RWPE2 (cell line): ENCODE measurements at regions not wholly inside any gene's neighbourhood (a gene's known extent, or its start where the extent isn't known, plus 50 kb on each side); places are given as distances from the start of the nearest gene placed in this dataset.

Experiments
- ATAC-seq: fragments of 200-7000 bp; cut with Tn5 transposase; 3 replicates; pipeline ENCODE4 v1.9.1; 2021; ENCODE audit warnings: low read depth
- DNase-seq: peaks from one replicate; pipeline ENCODE4 v3.0.0-alpha.2; 2020; ENCODE audit warnings: low spot score
- H3K27ac ChIP-seq: fragments of 450-650 bp; 2 replicates; pipeline ENCODE4 v1.5.1; 2017; ENCODE audit warnings: mild to moderate bottlenecking; ENCODE audit not compliant: poor library complexity, severe bottlenecking
- H3K27me3 ChIP-seq: fragments of 250-450 bp; sonication (Bioruptor Pico); 2 replicates; pipeline ENCODE4 v1.5.1; 2021; ENCODE audit warnings: mild to moderate bottlenecking, moderate library complexity; ENCODE audit not compliant: insufficient read depth, poor library complexity, severe bottlenecking
- H3K36me3 ChIP-seq: fragments of 250-450 bp; sonication (Bioruptor Pico); 2 replicates; pipeline ENCODE4 v1.5.1; 2020; ENCODE audit warnings: low read depth, mild to moderate bottlenecking, moderate library complexity
- H3K4me1 ChIP-seq: fragments of 250-450 bp; sonication (Bioruptor Pico); 2 replicates; pipeline ENCODE4 v1.5.1; 2021; ENCODE audit warnings: mild to moderate bottlenecking, moderate library complexity; ENCODE audit not compliant: insufficient read depth, poor library complexity, severe bottlenecking
- H3K4me3 ChIP-seq: fragments of 250-450 bp; sonication (Bioruptor Pico); 2 replicates; pipeline ENCODE4 v1.5.1; 2021; ENCODE audit warnings: mild to moderate bottlenecking, moderate library complexity; ENCODE audit not compliant: severe bottlenecking
- H3K9me3 ChIP-seq: fragments of 250-450 bp; sonication (Bioruptor Pico); 2 replicates; pipeline ENCODE4 v1.5.1; 2021; ENCODE audit warnings: mild to moderate bottlenecking, moderate library complexity; ENCODE audit not compliant: severe bottlenecking
- CTCF ChIP-seq: fragments of 450-650 bp; IDR thresholded peaks from one replicate; pipeline ENCODE4 v1.5.1; 2017; ENCODE audit warnings: mild to moderate bottlenecking, moderate library complexity; ENCODE audit not compliant: poor library complexity, severe bottlenecking

GRCh38 chr2:217252181-217252580 lies 392.3 kb upstream of the TNP1 start:
- no peaks in the 10 kb centered on the region for H3K36me3 ChIP-seq
- no peak overlapping the region for H3K27ac ChIP-seq
- TF ChIP-seq CTCF, result no peak
- ATAC-seq (no peak), DNase-seq (no peak)
- H3K27me3 ChIP-seq, result no peaks in the 10 kb centered on the region
- no peaks in the 10 kb centered on the region for H3K9me3 ChIP-seq
- no peak overlapping the region for H3K4me3 ChIP-seq
- H3K4me1 ChIP-seq, result no peaks in the 10 kb centered on the region

- Histone ChIP-seq H3K27me3 (no peaks in the 10 kb centered on the region), H3K9me3 (no peaks in the 10 kb centered on the region), H3K27ac (no peak overlapping the region), H3K36me3 (no peaks in the 10 kb centered on the region), H3K4me3 (no peak overlapping the region), H3K4me1 (no peaks in the 10 kb centered on the region)
- TF ChIP-seq CTCF, result no peak
- no peak for DNase-seq
- no peak for ATAC-seq
Observed at GRCh38 chr2:217250013-217250524, 390.2 kb upstream of the TNP1 start.

- Histone ChIP-seq H3K36me3 (no peaks in the 10 kb centered on the region), H3K4me1 (no peaks in the 10 kb centered on the region), H3K27me3 (no peaks in the 10 kb centered on the region), H3K4me3 (no peak overlapping the region), H3K27ac (no peak overlapping the region), H3K9me3 (no peaks in the 10 kb centered on the region)
- ATAC-seq (no peak), DNase-seq (no peak)
- TF ChIP-seq CTCF, result no peak
Observed at GRCh38 chr2:217249121-217250012, 389.5 kb upstream of the TNP1 start.

GRCh38 chr2:217248312-217248935 lies 388.6 kb upstream of the TNP1 start:
- H3K4me1 ChIP-seq, result no peaks in the 10 kb centered on the region
- no peaks in the 10 kb centered on the region for H3K27me3 ChIP-seq
- no peak overlapping the region for H3K27ac ChIP-seq
- H3K9me3 ChIP-seq, result no peaks in the 10 kb centered on the region
- no peaks in the 10 kb centered on the region for H3K36me3 ChIP-seq
- H3K4me3 ChIP-seq, result no peak overlapping the region
- DNase-seq, result no peak
- ATAC-seq, result no peak
- TF ChIP-seq CTCF, result no peak
